Right lobe of liver (tissue), 6 donors: ENCODE measurements at regions not wholly inside any gene's neighbourhood (a gene's known extent, or its start where the extent isn't known, plus 50 kb on each side); places are given as distances from the start of the nearest gene placed in this dataset.
"Not testable (repeated sequence)": the region's sequence is repeated elsewhere in the genome, so short reads cannot be mapped to it uniquely, and the experiment has no call there.

Source experiments
- ATAC-seq, 4 donors: fragments of 200-7000 bp; cut with Tn5 transposase; one replicate each; pipeline ENCODE4 v1.9.1; 2020; ENCODE audit warnings: mild to moderate bottlenecking in 4 of 4, moderate library complexity in 4 of 4
- DNase-seq, 3 donors: peaks; one replicate each; pipeline ENCODE4 v3.0.0-alpha.2; 2020
- H3K27ac ChIP-seq, 3 donors: fragments of 200-600 bp; one replicate each; pipeline ENCODE4 v1.8.0; 2022
- H3K27me3 ChIP-seq, 2 donors: fragments of 200-600 bp; one replicate each; pipeline ENCODE4 v1.8.0; 2022
- H3K36me3 ChIP-seq, 4 donors: fragments of 200-600 bp; sonication (generic) in 1 of 4; one replicate each; pipeline versions ENCODE4 v1.5.1 to v1.8.0; 2017 to 2022; ENCODE audit warnings: control low read depth in 1 of 4
- H3K4me1 ChIP-seq, 4 donors: fragments of 200-600 bp; sonication (generic) in 1 of 4; one replicate each; pipeline versions ENCODE4 v1.5.1 to v1.8.0; 2017 to 2022; ENCODE audit warnings: control low read depth in 1 of 4
- H3K4me3 ChIP-seq, 3 donors: fragments of 200-600 bp; one replicate each; pipeline ENCODE4 v1.8.0; 2022
- H3K9me3 ChIP-seq, 4 donors: fragments of 200-600 bp; sonication (generic) in 1 of 4; one replicate each; pipeline versions ENCODE4 v1.5.1 to v1.8.0; 2017 to 2022; ENCODE audit warnings: control low read depth in 1 of 4
- CTCF ChIP-seq, 4 donors: fragments of 200-600 bp in 3 of 4; fragments of 450-650 bp in 1 of 4; IDR thresholded peaks; one replicate each; pipeline versions ENCODE4 v1.5.1 to v1.8.0; 2016 to 2022; ENCODE audit warnings: antibody characterized with exemption in 4 of 4, mild to moderate bottlenecking in 2 of 4
- POLR2A ChIP-seq: fragments of 450-650 bp; IDR thresholded peaks from one replicate; pipeline ENCODE4 v1.6.1; 2017; ENCODE audit warnings: antibody characterized with exemption, mild to moderate bottlenecking
- WGBS: methylation state at CpG from one replicate; pipeline ENCODE4 v1.1.6; 2018; ENCODE audit warnings: low coverage, low lambda C conversion rate; ENCODE audit not compliant: insufficient coverage; ENCODE audit errors: missing lambda C conversion rate; 5-methylcytosine and 5-hydroxymethylcytosine counted together
- intact Hi-C, 2 donors: fragments of 100-400 bp; cut with DNase I; formaldehyde crosslinking; loops; one replicate each; pipeline versions ENCODE4 v1.11.2 to v1.14.1; 2022
- donor health status: DM: no; HTN: yes; CAD: no.
- donor health status: DM: no; HTN: no; CAD: no.
- donor health status: DM: no; HTN: no; CAD: no.
- donor health status: DM: no; HTN: yes; CAD: no.
- donor health status: DM: no; HTN: yes; CAD: no.

GRCh38 chr4:23962462-23962861, 72.6 kb upstream of the PPARGC1A start:
- peak; percentile 68 to 91 (median 80) for ATAC-seq
- intact Hi-C loops: no loop called here
- Histone ChIP-seq H3K4me3 (no peak overlapping the region), H3K36me3 (no peaks in the 10 kb centered on the region), H3K9me3 (no peaks in the 10 kb centered on the region), H3K27ac (no peak overlapping the region), H3K27me3 (no peaks in the 10 kb centered on the region), H3K4me1 (no peaks in the 10 kb centered on the region)
- TF ChIP-seq CTCF (IDR thresholded peaks at IDR 0.05) (no peak), POLR2A (no peak)
- peak in 1 of 3 donors; percentile 32 for DNase-seq
- 80% methylated on average over 1 of the region's 2 CpGs for WGBS

GRCh38 chr4:23961395-23961794, 71.5 kb upstream of the PPARGC1A start:
- H3K4me1 ChIP-seq, H3K36me3 ChIP-seq, DNase-seq, H3K27me3 ChIP-seq, H3K4me3 ChIP-seq, ATAC-seq, intact Hi-C loops, H3K27ac ChIP-seq, H3K9me3 ChIP-seq: not testable (repeated sequence)
- WGBS: 93% methylated on average over 3 of the region's 4 CpGs

- Histone ChIP-seq H3K9me3 (no peaks in the 10 kb centered on the region), H3K36me3 (no peaks in the 10 kb centered on the region), H3K27me3 (no peaks in the 10 kb centered on the region), H3K4me1 (no peaks in the 10 kb centered on the region), H3K4me3 (no peak overlapping the region), H3K27ac (no peak overlapping the region)
- no peak for TF ChIP-seq CTCF (IDR thresholded peaks at IDR 0.05)
- intact Hi-C loops: no loop called here
- DNase-seq: no peak
- ATAC-seq: no peak
- WGBS: 73% methylated on average over 5 of the region's 5 CpGs
Observed at GRCh38 chr4:23959396-23960148, 69.7 kb upstream of the PPARGC1A start.

DNA sequence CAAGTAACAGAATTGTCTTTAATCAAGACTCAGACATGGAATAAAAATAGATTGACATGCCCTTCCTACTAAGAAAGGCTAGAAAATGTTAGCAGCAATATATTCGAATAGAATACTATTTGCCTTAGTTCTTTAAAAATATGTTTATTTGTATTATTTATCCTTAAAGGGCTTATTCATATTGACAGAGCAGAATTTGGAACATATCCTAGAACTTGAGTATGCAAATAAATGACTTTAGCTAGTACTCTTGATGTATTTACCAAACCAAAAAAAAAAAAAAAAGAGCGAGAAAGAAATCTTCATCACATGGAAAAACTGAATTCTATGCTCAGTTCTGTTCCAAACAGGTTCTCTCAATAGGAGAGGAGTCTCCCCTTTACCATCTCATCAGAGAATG, 68.9 kb upstream of the PPARGC1A start:
- intact Hi-C loops: no loop called here
- no peaks in the 10 kb centered on the region for H3K9me3 ChIP-seq

DNA sequence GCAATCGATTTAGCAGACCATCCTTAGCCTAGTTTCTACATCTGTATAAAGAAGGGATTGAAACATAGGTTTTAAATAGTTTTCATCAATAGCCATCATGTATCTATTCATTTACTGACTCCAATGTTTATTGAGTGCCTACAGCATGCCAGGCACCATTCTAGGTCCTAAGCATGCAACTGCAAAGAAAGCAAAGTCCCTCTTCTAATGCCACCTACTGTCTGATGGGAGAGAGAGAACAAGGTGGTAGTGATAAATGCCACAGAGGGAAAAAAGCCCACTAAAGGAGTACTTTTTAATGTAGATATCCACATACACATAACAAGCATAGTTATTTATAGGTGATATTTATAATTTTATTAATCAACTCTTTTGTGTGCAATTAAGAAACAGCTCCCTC, 67.6 kb upstream of the PPARGC1A start:
- H3K9me3 ChIP-seq: no peaks in the 10 kb centered on the region
- H3K36me3 ChIP-seq: no peaks in the 10 kb centered on the region
- H3K4me3 ChIP-seq: no peak overlapping the region
- intact Hi-C loops: no loop called here
- H3K27ac ChIP-seq: no peak overlapping the region
- ATAC-seq: peak; percentile 58 to 64 (median 62)
- WGBS: 88% methylated on average over 1 of the region's 1 CpG
- H3K4me1 ChIP-seq: no peaks in the 10 kb centered on the region
- TF ChIP-seq CTCF (IDR thresholded peaks at IDR 0.05) (peak in 3 of 4 donors; percentile 21 to 36 (median 26)), POLR2A (no peak)
- H3K27me3 ChIP-seq: no peaks in the 10 kb centered on the region
- DNase-seq: no peak

More for the DNA sequence above, 68.9 kb upstream of the PPARGC1A start:
- H3K4me1 ChIP-seq: no peaks in the 10 kb centered on the region
- no peak for ATAC-seq
- H3K36me3 ChIP-seq: no peaks in the 10 kb centered on the region
- no peaks in the 10 kb centered on the region for H3K27me3 ChIP-seq
- H3K4me3 ChIP-seq: no peak overlapping the region
- TF ChIP-seq POLR2A: no peak
- WGBS: 41% methylated on average over 2 of the region's 2 CpGs
- DNase-seq: no peak
- no peak overlapping the region for H3K27ac ChIP-seq
